ENCODE measurements at regions not wholly inside any gene's neighbourhood (a gene's known extent, or its start where the extent isn't known, plus 50 kb on each side); places are given as distances from the start of the nearest gene placed in this dataset.

DNA sequence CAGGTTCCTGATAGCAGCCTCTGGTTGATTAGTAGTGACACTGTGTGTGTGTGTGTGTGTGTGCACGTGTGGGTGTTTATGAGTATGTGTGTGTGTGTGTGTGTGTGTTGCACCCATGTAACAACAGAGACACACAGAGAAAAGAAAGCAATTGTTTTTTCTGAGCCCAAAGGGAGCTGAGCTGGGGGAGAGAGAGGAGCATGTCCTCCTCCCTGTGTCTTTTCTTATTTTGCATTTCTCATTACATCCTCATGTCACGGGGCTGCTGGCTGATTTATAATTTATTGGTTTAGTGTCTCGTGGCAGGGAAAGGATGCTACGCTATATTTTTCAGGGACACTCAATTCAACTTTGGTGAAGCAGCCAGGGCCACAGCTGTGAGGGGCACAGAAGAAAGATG is 511.4 kb downstream of the BCOR start:
- no peak for FAIRE-seq
- Histone ChIP-seq H3K4me2 (ENCODE audit: control insufficient read depth, extremely low read depth, insufficient read depth, low read depth, low read length) (no peak overlapping the region), H4K20me1 (ENCODE audit: control insufficient read depth, extremely low read depth, insufficient read depth, low read length) (no peaks in the 10 kb centered on the region), H3K9ac (ENCODE audit: control insufficient read depth, extremely low read depth, insufficient read depth, low read length) (no peak overlapping the region), H3K79me2 (ENCODE audit: control insufficient read depth, insufficient read depth, low read length) (no peaks in the 10 kb centered on the region), H2AFZ (ENCODE audit: control insufficient read depth, low read length) (no peak overlapping the region), H3K27me3 (ENCODE audit: control insufficient read depth, extremely low read depth, insufficient read depth, low read length) (no peaks in the 10 kb centered on the region), H3K27ac (ENCODE audit: control insufficient read depth, insufficient read depth, low read length) (no peak overlapping the region), H3K9me1 (ENCODE audit: control insufficient read depth, extremely low read depth, insufficient read depth, low read length) (no peaks in the 10 kb centered on the region), H3K4me1 (ENCODE audit: control insufficient read depth, extremely low read depth, insufficient read depth, low read length) (peaks cover 6% of the 10 kb centered on the region), H3K9me3 (ENCODE audit: control insufficient read depth, low read depth, low read length) (no peaks in the 10 kb centered on the region), H3K36me3 (ENCODE audit: control insufficient read depth in 2 of 2, extremely low read depth in 1 of 2, insufficient read depth in 2 of 2, low read length in 2 of 2) (no peaks in the 10 kb centered on the region), H3K4me3 (ENCODE audit: control insufficient read depth in 2 of 3, extremely low read depth in 1 of 3, insufficient read depth in 2 of 3, low read depth in 1 of 3, low read length in 3 of 3) (no peak overlapping the region)
- TF ChIP-seq, protein P1, sequence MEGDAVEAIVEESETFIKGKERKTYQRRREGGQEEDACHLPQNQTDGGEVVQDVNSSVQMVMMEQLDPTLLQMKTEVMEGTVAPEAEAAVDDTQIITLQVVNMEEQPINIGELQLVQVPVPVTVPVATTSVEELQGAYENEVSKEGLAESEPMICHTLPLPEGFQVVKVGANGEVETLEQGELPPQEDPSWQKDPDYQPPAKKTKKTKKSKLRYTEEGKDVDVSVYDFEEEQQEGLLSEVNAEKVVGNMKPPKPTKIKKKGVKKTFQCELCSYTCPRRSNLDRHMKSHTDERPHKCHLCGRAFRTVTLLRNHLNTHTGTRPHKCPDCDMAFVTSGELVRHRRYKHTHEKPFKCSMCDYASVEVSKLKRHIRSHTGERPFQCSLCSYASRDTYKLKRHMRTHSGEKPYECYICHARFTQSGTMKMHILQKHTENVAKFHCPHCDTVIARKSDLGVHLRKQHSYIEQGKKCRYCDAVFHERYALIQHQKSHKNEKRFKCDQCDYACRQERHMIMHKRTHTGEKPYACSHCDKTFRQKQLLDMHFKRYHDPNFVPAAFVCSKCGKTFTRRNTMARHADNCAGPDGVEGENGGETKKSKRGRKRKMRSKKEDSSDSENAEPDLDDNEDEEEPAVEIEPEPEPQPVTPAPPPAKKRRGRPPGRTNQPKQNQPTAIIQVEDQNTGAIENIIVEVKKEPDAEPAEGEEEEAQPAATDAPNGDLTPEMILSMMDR (optimal IDR thresholded peaks at IDR 0.05 in 1 of 3, IDR thresholded peaks at IDR 0.05 in 1 of 3, conservative IDR thresholded peaks at IDR 0.05 in 1 of 3; ENCODE audit: extremely low read depth in 1 of 3, insufficient read depth in 2 of 3, low read length in 3 of 3) = no peak
- TF ChIP-seq EZH2 (IDR thresholded peaks at IDR 0.05; ENCODE audit: low read length) = no peak
- dilution Hi-C loops (cut with MboI; ENCODE audit: extremely low pct_ligation_motif_present, low sequenced_read_pairs) = no loop called here
- DNase-seq (ENCODE audit: low read depth, low spot score) = no peak

DNA sequence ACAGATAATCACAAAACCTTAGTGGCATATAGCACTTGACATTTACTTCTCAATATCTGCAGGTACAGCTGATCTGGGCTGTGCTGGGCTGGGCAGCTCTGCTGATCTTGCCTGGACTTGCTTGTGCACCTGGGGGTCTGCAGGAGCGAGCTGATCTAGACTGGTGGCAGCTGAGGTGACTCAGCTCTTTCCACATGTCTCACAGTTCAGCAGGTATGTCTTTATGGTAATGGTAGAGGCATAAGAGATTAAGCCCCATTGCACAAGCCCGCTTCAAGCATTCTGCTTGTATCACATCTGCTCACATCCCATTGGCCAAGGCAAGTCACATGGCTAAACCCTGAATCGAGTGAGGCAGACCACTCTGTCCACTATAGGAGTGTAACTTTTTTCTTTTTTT is 506.7 kb downstream of the BCOR start:
- no peaks in the 10 kb centered on the region for H3K9me3 ChIP-seq (ENCODE audit: control insufficient read depth, low read depth, low read length)
- no peaks in the 10 kb centered on the region for H4K20me1 ChIP-seq (ENCODE audit: control insufficient read depth, extremely low read depth, insufficient read depth, low read length)
- no peak overlapping the region for H2AFZ ChIP-seq (ENCODE audit: control insufficient read depth, low read length)
- dilution Hi-C loops (cut with MboI; ENCODE audit: extremely low pct_ligation_motif_present, low sequenced_read_pairs) = no loop called here
- no peak for TF ChIP-seq EZH2 (IDR thresholded peaks at IDR 0.05; ENCODE audit: low read length)
- TF ChIP-seq, protein P1 (optimal IDR thresholded peaks at IDR 0.05 in 1 of 3, IDR thresholded peaks at IDR 0.05 in 1 of 3, conservative IDR thresholded peaks at IDR 0.05 in 1 of 3; ENCODE audit: extremely low read depth in 1 of 3, insufficient read depth in 2 of 3, low read length in 3 of 3) = no peak
- H3K4me1 ChIP-seq (ENCODE audit: control insufficient read depth, extremely low read depth, insufficient read depth, low read length) = peaks cover 4% of the 10 kb centered on the region
- no peaks in the 10 kb centered on the region for H3K36me3 ChIP-seq (ENCODE audit: control insufficient read depth in 2 of 2, extremely low read depth in 1 of 2, insufficient read depth in 2 of 2, low read length in 2 of 2)
- no peaks in the 10 kb centered on the region for H3K79me2 ChIP-seq (ENCODE audit: control insufficient read depth, insufficient read depth, low read length)
- no peak overlapping the region for H3K9ac ChIP-seq (ENCODE audit: control insufficient read depth, extremely low read depth, insufficient read depth, low read length)
- H3K27ac ChIP-seq (ENCODE audit: control insufficient read depth, insufficient read depth, low read length) = no peak overlapping the region
- no peaks in the 10 kb centered on the region for H3K9me1 ChIP-seq (ENCODE audit: control insufficient read depth, extremely low read depth, insufficient read depth, low read length)
- DNase-seq (ENCODE audit: low read depth, low spot score) (peak; percentile 2), FAIRE-seq (no peak)
- no peaks in the 10 kb centered on the region for H3K27me3 ChIP-seq (ENCODE audit: control insufficient read depth, extremely low read depth, insufficient read depth, low read length)
- H3K4me3 ChIP-seq (ENCODE audit: control insufficient read depth in 2 of 3, extremely low read depth in 1 of 3, insufficient read depth in 2 of 3, low read depth in 1 of 3, low read length in 3 of 3) = no peak overlapping the region
- H3K4me2 ChIP-seq (ENCODE audit: control insufficient read depth, extremely low read depth, insufficient read depth, low read depth, low read length) = no peak overlapping the region

Measured in keratinocyte (primary cell).